HepG2 (cell line): ENCODE measurements at regions not wholly inside any gene's neighbourhood (a gene's known extent, or its start where the extent isn't known, plus 50 kb on each side); places are given as distances from the start of the nearest gene placed in this dataset.

Experiments used
- ATAC-seq: fragments of 200-7000 bp; cut with Tn5 transposase; 3 replicates; pipeline ENCODE4 v1.9.1; 2020; ENCODE audit warnings: mild to moderate bottlenecking, moderate library complexity
- BruUV-seq: library from RNA; stranded (reverse); fragments of 400-500 nt; replicated peaks from 2 replicates; lab custom pipeline; 2021; lab: Mats Ljungman, UMichigan
- CTCF ChIA-PET: fragments of 300-600 bp; formaldehyde crosslinking; extraction: SDS; loops from one replicate; lab custom pipeline; 2021; ENCODE audit warnings: low total read pairs, inconsistent platforms, low intra/inter-chr PET ratio; lab: Yijun Ruan, JAX
- POLR2A ChIA-PET: fragments of 350-600 bp; sonication (Branson Sonifier 250); formaldehyde crosslinking; loops from one replicate; lab custom pipeline; 2020; ENCODE audit warnings: antibody characterized with exemption, inconsistent platforms; lab: Yijun Ruan, JAX
- DNase-seq: peaks from one replicate; pipeline ENCODE4 v3.0.0-alpha.2; 2015; ENCODE audit warnings: low spot score
- FAIRE-seq: peaks from 3 replicates; lab custom pipeline; 2011; peaks lifted over from hg19 to GRCh38; lab: Jason Lieb, UNC
- H2AFZ ChIP-seq: one replicate; pipeline ENCODE4 v1.6.1; 2011; ENCODE audit warnings: low read length, inconsistent platforms
- H3K27ac ChIP-seq: fragments of 300-600 bp; 3 replicates; pipeline ENCODE4 v1.8.0; 2011; ENCODE audit warnings: mixed run types, mild to moderate bottlenecking, mixed read lengths, low read length, inconsistent platforms; ENCODE audit not compliant: insufficient read depth; ENCODE audit errors: extremely low read length
- H3K27me3 ChIP-seq, 2 experiments: fragments of 200-600 bp in 1 of 2; 2 replicates in 1 of 2; 3 replicates in 1 of 2; pipeline versions ENCODE4 v1.6.0 to v1.8.0; 2011; ENCODE audit warnings: low read length in 2 of 2, mild to moderate bottlenecking in 2 of 2, moderate library complexity in 2 of 2, inconsistent platforms in 1 of 2; ENCODE audit not compliant: insufficient read depth in 2 of 2, control insufficient read depth in 1 of 2
- H3K36me3 ChIP-seq, 2 experiments: fragments of 200-600 bp in 1 of 2; replicated peaks in 1 of 2; 2 replicates in 1 of 2; 3 replicates in 1 of 2; pipeline versions ENCODE4 v1.5.1 to v1.8.0; 2011; ENCODE audit warnings: low read length in 2 of 2, inconsistent platforms in 1 of 2; ENCODE audit not compliant: insufficient read depth in 2 of 2, control insufficient read depth in 1 of 2
- H3K4me1 ChIP-seq: 2 replicates; pipeline ENCODE4 v1.5.1; 2012; ENCODE audit warnings: low read length, inconsistent platforms; ENCODE audit not compliant: insufficient read depth
- H3K4me2 ChIP-seq: 2 replicates; pipeline ENCODE4 v1.6.0; 2011; ENCODE audit warnings: low read depth, low read length, inconsistent platforms
- H3K4me3 ChIP-seq, 3 experiments: fragments of 200-600 bp in 1 of 3; sonication (generic), shearing (Covaris generic) in 1 of 3; replicated peaks in 1 of 3; 2 replicates each; pipeline ENCODE4 v1.5.1; 2011 to 2016; ENCODE audit warnings: low read length in 3 of 3, inconsistent platforms in 2 of 3, low read depth in 2 of 3, mild to moderate bottlenecking in 2 of 3, control low read depth in 1 of 3, mixed read lengths in 1 of 3; ENCODE audit not compliant: insufficient read depth in 1 of 3
- H3K79me2 ChIP-seq: one replicate; pipeline ENCODE4 v1.6.1; 2011; ENCODE audit warnings: low read length, inconsistent platforms; ENCODE audit not compliant: insufficient read depth
- H3K9ac ChIP-seq: 2 replicates; pipeline ENCODE4 v1.6.0; 2011; ENCODE audit warnings: mild to moderate bottlenecking, low read depth, low read length, inconsistent platforms; ENCODE audit not compliant: insufficient read depth
- H3K9me3 ChIP-seq: 2 replicates; pipeline ENCODE4 v1.5.1; 2012; ENCODE audit warnings: mild to moderate bottlenecking, low read length
- H4K20me1 ChIP-seq: 2 replicates; pipeline ENCODE4 v1.6.0; 2011; ENCODE audit warnings: inconsistent platforms, mild to moderate bottlenecking, low read length, moderate library complexity; ENCODE audit not compliant: insufficient read depth
- ATF1 ChIP-seq: IDR thresholded peaks from 2 replicates; pipeline ENCODE4 v1.6.1; 2016; ENCODE audit warnings: mild to moderate bottlenecking, control low read depth
- BRD4 ChIP-seq: sonication (generic); formaldehyde crosslinking; IDR thresholded peaks from 2 replicates; pipeline ENCODE4 v1.4.0; 2020; ENCODE audit warnings: missing genetic modification reagents
- FOXA3 ChIP-seq: IDR thresholded peaks from 2 replicates; pipeline ENCODE4 v1.6.1; 2016; ENCODE audit warnings: missing genetic modification reagents, missing compliant biosample characterization
- HNRNPLL ChIP-seq: fragments of 200-400 bp; formaldehyde crosslinking; IDR thresholded peaks from 2 replicates; pipeline ENCODE4 v1.6.1; 2017; ENCODE audit warnings: mild to moderate bottlenecking, low read depth, low read length; ENCODE audit not compliant: poor library complexity, severe bottlenecking
- HOXA9 ChIP-seq: sonication (generic); formaldehyde crosslinking; IDR thresholded peaks from 2 replicates; pipeline ENCODE4 v1.8.1; 2022; ENCODE audit warnings: missing genetic modification reagents, mild to moderate bottlenecking, moderate library complexity, borderline replicate concordance
- MEF2D ChIP-seq: sonication (generic); formaldehyde crosslinking; IDR thresholded peaks from 2 replicates; pipeline ENCODE4 v1.5.1; 2020; ENCODE audit warnings: mild to moderate bottlenecking, missing genetic modification reagents
- NBN ChIP-seq: fragments of 450-650 bp; conservative IDR thresholded peaks from 2 replicates; pipeline ENCODE4 v1.6.1; 2017
- NR2F1 ChIP-seq, 2 experiments: fragments of 450-650 bp in 1 of 2; formaldehyde crosslinking in 1 of 2; IDR thresholded peaks; 2 replicates each; pipeline versions ENCODE4 v1.5.0 to v1.6.1; 2016 to 2020; ENCODE audit warnings: mild to moderate bottlenecking in 1 of 2, missing compliant biosample characterization in 1 of 2, missing genetic modification reagents in 1 of 2, moderate library complexity in 1 of 2
- PCBP1 ChIP-seq: fragments of 200-400 bp; formaldehyde crosslinking; IDR thresholded peaks from 2 replicates; pipeline ENCODE4 v1.6.1; 2017; ENCODE audit warnings: mild to moderate bottlenecking, low read depth, low read length, borderline replicate concordance
- PHF20 ChIP-seq: sonication (generic); formaldehyde crosslinking; IDR thresholded peaks from 2 replicates; pipeline ENCODE4 v1.5.0; 2020; ENCODE audit warnings: mild to moderate bottlenecking, missing genetic modification reagents
- PTBP1 ChIP-seq: fragments of 200-400 bp; formaldehyde crosslinking; IDR thresholded peaks from 2 replicates; pipeline ENCODE4 v1.6.1; 2018; ENCODE audit warnings: low read length, low read depth; ENCODE audit not compliant: poor library complexity, severe bottlenecking
- SIX4 ChIP-seq: sonication (generic); formaldehyde crosslinking; IDR thresholded peaks from 2 replicates; pipeline ENCODE4 v1.4.0; 2020; ENCODE audit warnings: missing genetic modification reagents
- SP2 ChIP-seq: sonication (generic); formaldehyde crosslinking; IDR thresholded peaks from 2 replicates; pipeline ENCODE4 v1.5.1; 2020; ENCODE audit warnings: mild to moderate bottlenecking, missing genetic modification reagents
- ZNF180 ChIP-seq: sonication (generic); formaldehyde crosslinking; IDR thresholded peaks from 2 replicates; pipeline ENCODE4 v1.4.0; 2020; ENCODE audit warnings: low read depth, missing genetic modification reagents, borderline replicate concordance
- ZNF205 ChIP-seq: IDR thresholded peaks from 2 replicates; pipeline ENCODE4 v1.6.1; 2018; ENCODE audit warnings: missing biosample characterization, missing genetic modification reagents
- ZNF674 ChIP-seq: sonication (generic); formaldehyde crosslinking; IDR thresholded peaks from 2 replicates; pipeline ENCODE4 v1.5.0; 2020; ENCODE audit warnings: low read depth, mild to moderate bottlenecking, missing genetic modification reagents
- ZNF790 ChIP-seq: sonication (generic); formaldehyde crosslinking; IDR thresholded peaks from 2 replicates; pipeline ENCODE4 v1.8.0; 2022; ENCODE audit warnings: missing genetic modification reagents, mild to moderate bottlenecking, borderline replicate concordance
- ZNF883 ChIP-seq: sonication (generic); formaldehyde crosslinking; IDR thresholded peaks from 2 replicates; pipeline ENCODE4 v1.5.1; 2020; ENCODE audit warnings: mild to moderate bottlenecking, missing genetic modification reagents; ENCODE audit errors: not compliant biosample characterization
- WGBS: methylation state at CpG from one replicate; pipeline ENCODE4 v1.1.6; 2017; ENCODE audit warnings: low lambda C conversion rate; 5-methylcytosine and 5-hydroxymethylcytosine counted together
- in situ Hi-C: cut with HindIII; loops from 2 replicates; pipeline ENCODE4 v1.10.0; 2017; ENCODE audit warnings: low pct_unique_long_range_greater_than_20kb; ENCODE audit not compliant: extremely low pct_ligation_motif_present
- intact Hi-C: fragments of 100-400 bp; cut with micrococcal nuclease; formaldehyde crosslinking; loops from one replicate; pipeline ENCODE4 v1.10.0; 2022; ENCODE audit not compliant: unreplicated experiment
- TF ChIP-seq, protein P1 (sequence below): sonication (generic); formaldehyde crosslinking; IDR thresholded peaks from 2 replicates; pipeline ENCODE4 v1.5.1; 2020; ENCODE audit warnings: mild to moderate bottlenecking, missing genetic modification reagents, borderline replicate concordance
- TF ChIP-seq, protein P2 (sequence below): sonication (generic); formaldehyde crosslinking; IDR thresholded peaks from 2 replicates; pipeline ENCODE4 v1.5.0; 2020; ENCODE audit warnings: mild to moderate bottlenecking, missing genetic modification reagents
- TF ChIP-seq, protein P3 (sequence below): sonication (generic); formaldehyde crosslinking; IDR thresholded peaks from 2 replicates; pipeline ENCODE4 v1.5.1; 2020; ENCODE audit warnings: missing genetic modification reagents, mild to moderate bottlenecking, borderline replicate concordance

DNA sequence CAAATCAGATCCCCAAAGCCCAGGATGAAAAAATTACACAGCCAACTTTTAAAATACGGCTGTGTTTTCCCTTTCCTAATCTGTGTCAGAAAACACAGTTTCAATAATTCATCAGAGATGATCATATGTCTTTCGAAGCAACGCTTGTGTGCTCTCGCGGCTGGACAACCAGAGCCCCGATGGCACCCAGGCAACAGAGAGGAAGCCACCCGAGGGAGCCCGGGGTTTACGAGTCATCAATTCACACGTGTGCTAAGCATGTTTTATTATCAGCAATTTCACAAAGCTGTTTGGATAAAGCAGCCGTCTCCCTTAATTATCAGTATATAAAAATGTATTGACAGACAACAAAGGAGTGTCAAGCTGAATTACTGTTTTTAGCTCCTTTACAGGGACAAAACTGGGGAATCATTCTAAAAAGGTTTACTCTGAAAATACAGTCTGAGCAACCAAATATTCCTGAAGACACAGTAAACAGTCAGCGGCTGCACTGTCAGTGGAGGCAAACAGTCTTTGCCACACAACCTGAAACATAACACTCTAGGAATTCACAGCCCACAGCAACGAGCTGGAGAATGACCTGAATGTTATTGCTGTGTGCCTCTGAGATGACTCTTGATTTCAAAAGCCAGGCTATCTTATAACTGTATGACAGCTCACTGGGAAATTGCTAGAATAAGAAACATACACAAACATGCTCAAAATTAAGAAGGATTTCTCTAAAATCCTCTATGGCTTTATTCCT lies 201.0 kb downstream of the SIPA1L2 start (continued):
- TF ChIP-seq PTBP1 (no peak), PCBP1 (no peak), ZNF180 (no peak), ZNF674 (CRISPR knock-in tag) (no peak), ATF1 (no peak), HOXA9 (CRISPR knock-in tag) (no peak)
- TF ChIP-seq, protein P1, sequence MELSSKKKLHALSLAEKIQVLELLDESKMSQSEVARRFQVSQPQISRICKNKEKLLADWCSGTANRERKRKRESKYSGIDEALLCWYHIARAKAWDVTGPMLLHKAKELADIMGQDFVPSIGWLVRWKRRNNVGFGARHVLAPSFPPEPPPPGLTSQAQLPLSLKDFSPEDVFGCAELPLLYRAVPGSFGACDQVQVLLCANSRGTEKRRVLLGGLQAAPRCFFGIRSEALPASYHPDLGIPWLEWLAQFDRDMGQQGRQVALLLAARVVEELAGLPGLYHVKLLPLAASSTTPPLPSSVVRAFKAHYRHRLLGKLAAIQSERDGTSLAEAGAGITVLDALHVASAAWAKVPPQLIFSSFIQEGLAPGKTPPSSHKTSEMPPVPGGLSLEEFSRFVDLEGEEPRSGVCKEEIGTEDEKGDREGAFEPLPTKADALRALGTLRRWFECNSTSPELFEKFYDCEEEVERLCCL (CRISPR knock-in tag): no peak
- TF ChIP-seq, all 625 proteins: peak for 0

DNA sequence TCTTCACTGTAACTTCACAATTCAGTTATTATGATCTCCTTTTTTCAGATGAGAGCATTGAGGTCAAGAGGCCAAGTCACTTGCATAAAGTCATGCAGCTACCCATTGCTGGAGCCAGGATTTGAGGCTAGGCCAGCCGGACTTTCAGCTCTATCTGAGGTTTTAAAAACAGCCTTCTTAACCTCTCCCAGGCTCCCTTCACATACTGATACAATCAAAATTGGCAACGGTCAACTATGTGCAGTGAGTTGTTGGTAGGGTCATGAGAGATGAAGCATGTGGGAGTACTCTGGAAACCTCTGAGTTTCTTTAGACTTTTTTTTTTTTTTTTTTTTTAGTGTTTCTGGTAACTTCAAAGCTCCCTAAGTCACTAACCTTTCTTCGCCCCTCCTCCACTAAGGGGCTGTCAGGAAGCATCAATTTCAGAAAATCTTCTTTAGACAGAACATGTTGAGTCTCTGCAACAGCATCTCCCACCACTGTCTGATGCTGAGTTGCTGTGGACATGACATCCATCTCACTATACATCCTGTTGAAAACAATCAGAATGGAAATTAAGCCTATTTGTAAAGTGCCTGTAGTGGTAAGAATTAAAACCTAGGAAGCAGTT lies 201.8 kb downstream of the SIPA1L2 start:
- H3K36me3 ChIP-seq: no peaks in the 10 kb centered on the region
- intact Hi-C loops: no loop called here
- DNase-seq (no peak), FAIRE-seq (no peak), ATAC-seq (no peak)
- in situ Hi-C loops: no loop called here
- H4K20me1 ChIP-seq: no peaks in the 10 kb centered on the region
- H3K9me3 ChIP-seq: no peaks in the 10 kb centered on the region
- POLR2A ChIA-PET: no interaction called here
- no peak overlapping the region for H3K9ac ChIP-seq
- CTCF ChIA-PET: no interaction called here
- H3K79me2 ChIP-seq: no peaks in the 10 kb centered on the region
- no peak overlapping the region for H3K27ac ChIP-seq
- no peak overlapping the region for H3K4me2 ChIP-seq
- WGBS: 3% methylated on average over 3 of the region's 3 CpGs
- H3K4me3 ChIP-seq: no peak overlapping the region
- no peaks in the 10 kb centered on the region for H3K4me1 ChIP-seq
- BruUV-seq: no TSS peak
- H3K27me3 ChIP-seq: peaks cover 1 to 6% of the 10 kb centered on the region in 2 experiments; a peak in 2 of 5 replicates
- no peak overlapping the region for H2AFZ ChIP-seq
- TF ChIP-seq ZNF883 (CRISPR knock-in tag) (no peak), ZNF790 (no peak), SP2 (CRISPR knock-in tag) (no peak), FOXA3 (CRISPR knock-in tag) (no peak), NR2F1 (CRISPR knock-in tag; IDR thresholded peaks at IDR 0.05) (no peak), ZNF205 (CRISPR knock-in tag) (no peak), BRD4 (no peak), PHF20 (no peak), MEF2D (no peak), NBN (no peak), SIX4 (CRISPR knock-in tag) (no peak), HNRNPLL (no peak)
- TF ChIP-seq, protein P2, sequence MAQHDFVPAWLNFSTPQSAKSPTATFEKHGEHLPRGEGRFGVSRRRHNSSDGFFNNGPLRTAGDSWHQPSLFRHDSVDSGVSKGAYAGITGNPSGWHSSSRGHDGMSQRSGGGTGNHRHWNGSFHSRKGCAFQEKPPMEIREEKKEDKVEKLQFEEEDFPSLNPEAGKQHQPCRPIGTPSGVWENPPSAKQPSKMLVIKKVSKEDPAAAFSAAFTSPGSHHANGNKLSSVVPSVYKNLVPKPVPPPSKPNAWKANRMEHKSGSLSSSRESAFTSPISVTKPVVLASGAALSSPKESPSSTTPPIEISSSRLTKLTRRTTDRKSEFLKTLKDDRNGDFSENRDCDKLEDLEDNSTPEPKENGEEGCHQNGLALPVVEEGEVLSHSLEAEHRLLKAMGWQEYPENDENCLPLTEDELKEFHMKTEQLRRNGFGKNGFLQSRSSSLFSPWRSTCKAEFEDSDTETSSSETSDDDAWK (CRISPR knock-in tag): no peak
- TF ChIP-seq, protein P3, sequence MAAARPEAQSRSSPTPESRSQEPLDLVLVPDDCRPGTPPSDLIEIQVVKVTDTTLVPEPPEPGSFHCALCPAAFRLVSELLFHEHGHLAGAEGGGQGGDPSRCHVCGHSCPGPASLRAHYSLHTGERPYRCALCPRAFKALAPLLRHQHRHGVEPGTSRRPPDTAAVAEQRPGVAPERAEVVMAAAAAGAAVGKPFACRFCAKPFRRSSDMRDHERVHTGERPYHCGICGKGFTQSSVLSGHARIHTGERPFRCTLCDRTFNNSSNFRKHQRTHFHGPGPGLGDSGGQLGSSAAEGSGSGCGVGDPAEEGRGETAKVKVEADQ (CRISPR knock-in tag): no peak
